ENCODE measurements at regions not wholly inside any gene's neighbourhood (a gene's known extent, or its start where the extent isn't known, plus 50 kb on each side); places are given as distances from the start of the nearest gene placed in this dataset.
"Not testable (repeated sequence)": the region's sequence is repeated elsewhere in the genome, so short reads cannot be mapped to it uniquely, and the experiment has no call there.

DNA sequence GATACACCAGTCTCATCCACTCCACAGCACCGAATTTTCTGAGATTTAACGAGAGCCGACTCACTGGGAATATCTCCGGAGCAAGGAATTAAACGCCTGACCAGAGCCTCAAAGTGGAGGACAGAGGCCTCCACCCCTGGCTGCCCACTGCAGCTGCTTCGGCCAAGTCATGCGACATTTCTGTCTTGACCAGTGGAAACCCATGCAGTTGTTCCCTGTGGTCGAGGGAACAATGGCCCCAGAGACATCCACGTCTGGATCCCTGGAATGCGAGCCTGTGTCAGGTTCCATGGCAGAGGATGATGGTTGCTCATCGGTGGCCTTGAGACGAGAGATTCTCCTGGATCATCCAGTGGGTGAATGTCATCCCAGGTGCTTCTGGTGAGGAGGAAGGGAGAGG is 65.7 kb upstream of the INSIG1 start:
- DNase-seq = no peak

- no peak for DNase-seq
Observed at GRCh38 chr7:155232911-155233310, 64.8 kb upstream of the INSIG1 start.

DNA sequence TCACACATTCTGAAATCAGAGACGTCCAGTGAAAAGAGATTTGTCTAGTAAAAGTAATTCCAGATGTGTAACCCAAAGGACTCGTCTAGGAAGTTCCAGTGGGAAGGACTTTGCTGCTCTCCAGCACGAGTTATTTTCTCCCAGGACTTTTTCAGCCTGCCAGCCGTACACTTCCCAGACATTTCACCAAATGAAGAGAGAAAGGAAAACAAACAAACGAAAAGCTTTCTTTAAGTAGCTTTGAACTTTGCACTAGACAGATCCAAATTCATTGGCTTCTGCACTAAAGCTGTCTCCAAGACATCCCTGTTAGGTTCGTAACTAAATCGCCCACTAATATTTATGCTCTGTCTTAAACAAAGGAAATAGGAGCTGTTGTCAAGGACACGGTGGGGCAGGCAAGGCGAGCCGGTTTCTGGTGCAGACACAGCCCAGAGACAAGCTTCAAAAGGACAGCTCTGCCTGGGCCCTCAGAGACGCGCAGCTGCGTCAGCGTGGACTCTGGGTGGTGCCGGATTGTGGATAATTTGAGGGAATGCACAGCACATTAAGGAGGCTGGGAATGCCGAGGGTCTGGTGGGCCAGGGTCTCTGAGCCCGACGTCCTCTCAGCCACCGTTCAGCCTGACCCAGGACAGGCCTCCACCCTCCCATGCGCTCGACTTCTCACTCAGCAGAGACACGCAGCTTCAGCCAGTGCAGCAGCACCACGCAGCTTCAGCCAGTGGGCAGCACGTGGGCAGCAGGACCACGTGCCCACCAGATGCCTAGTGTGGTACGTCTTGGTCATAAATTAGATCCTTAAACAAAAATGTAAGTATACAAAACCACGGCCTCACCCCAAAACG is 64.1 kb upstream of the INSIG1 start:
- no peak for DNase-seq

DNA sequence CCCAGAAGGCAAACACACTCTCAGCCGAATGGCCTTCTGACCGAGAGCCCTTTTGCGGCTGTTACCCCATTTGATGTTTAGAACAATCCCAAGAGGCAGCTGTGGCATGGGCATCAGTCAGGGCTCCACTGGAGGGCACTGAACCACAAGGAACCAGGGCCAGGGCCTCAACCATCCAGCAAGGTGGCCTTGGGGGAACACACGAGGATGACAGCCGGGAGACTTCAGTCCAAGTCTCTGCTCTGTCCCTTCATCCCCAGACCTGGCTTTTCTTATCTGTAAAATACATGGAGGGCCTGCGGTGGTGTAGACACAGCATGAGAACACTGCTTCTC is 63.6 kb upstream of the INSIG1 start:
- DNase-seq = no peak

DNA sequence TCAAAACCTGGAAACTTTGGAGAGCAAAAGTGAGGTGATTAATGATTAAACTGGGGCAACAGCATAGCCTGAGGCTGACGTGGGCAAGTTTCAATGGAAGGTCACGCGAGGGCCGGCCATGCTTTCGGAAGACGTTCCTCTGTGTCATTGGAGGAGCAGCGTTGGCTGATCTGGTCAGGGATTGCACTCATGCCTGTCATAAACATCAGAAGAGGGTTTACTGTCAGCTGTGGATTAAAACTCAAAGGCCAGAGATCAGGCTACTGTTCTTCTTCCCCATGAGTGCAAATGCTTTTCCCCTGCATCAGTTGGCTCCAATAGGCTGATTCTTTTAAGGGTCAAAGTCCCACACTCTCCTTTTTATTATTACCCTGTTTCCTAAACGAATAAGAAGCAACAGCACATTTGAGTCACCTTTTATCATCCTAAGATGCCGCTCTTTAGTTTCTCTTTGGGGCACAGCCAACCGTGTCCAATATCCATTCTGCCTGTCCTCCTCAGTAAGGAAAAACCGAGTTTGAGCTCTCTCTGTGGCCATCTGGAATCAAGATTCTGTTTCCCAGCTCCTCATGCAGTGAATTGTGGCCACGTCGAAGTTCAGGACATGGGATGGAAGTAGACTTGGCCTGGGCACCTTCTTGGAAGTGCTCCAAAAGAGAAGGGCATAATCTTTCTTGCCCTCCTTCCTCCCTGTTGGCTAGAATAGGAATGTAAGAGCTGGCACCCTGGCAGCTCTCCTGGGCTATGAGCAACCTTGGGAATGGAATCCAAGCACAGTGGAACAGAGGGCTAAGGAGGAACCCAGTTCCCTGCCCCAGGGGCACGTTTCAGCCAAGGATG is 62.5 kb upstream of the INSIG1 start:
- DNase-seq = no peak

DNA sequence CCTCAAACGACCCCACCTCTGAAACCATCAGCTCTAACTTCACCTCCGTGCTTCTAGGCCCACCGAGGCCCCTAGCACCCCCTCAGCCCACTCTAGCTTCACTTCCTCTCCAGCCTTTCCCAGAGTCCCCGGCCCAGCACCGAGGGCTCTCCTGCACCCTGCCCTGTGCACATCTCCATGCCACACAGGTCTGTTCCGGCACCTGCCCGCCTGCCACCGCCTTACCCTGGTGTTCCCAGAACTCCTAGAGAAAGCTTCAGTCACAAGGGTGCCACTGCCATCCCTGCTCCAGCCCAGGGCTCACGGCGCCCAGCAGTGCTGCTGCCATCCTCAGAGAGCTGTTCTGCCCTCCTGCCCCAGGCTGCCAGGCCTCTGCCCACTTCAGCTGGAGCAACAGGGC is 61.3 kb upstream of the INSIG1 start:
- no peak for DNase-seq

GRCh38 chr7:155237297-155237696 is 60.4 kb upstream of the INSIG1 start:
- no peak for DNase-seq

GRCh38 chr7:155237730-155238129 is 59.9 kb upstream of the INSIG1 start:
- DNase-seq = no peak

GRCh38 chr7:155239431-155240087 is 58.1 kb upstream of the INSIG1 start:
- not testable (repeated sequence) for DNase-seq

GRCh38 chr7:155244675-155245074 is 53.0 kb upstream of the INSIG1 start:
- DNase-seq = no peak

DNA sequence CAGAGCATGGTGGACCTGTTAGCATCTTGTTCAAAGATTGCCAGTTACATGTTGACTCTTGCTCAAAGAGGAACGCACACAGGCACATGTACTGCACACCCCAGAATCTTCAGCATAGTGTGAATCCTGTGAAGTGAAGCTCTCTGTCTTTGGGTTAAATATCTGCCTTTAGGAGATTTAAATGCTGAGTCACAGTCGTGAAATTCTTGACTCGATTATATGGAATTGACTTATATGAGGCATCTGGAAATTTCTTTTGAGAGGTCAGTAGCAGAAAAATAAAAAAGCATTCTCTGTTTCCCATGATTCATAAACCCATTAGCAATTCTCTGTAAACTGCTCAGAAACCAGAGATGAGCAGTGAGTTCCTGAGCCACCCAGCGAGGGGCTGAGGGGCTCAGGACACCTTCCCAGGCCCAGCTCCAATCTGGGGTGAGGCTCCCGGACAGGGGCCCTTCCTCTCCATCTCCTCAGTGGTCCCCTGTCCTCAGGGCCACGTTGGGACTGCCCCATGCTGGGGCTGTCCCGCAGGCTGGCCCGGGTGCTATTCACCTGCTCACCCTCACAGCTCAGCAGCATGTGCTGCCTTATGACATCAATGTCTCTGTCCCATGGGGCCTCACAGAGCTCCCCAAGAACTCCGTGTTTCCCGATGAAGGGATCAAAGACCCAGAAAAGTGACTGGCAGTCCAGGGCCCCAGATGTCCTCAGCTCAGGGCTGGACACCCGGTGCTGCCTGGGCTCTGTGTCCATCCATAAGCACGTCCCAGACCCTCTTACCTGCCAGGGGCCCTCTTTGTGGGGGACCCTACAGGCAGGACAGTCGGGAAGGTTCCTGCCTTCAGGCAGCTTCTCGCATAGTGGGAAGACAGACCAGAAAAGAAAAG is 50.0 kb upstream of the INSIG1 start:
- no peak for DNase-seq
